GM19035 (cell line): ENCODE measurements at regions not wholly inside any gene's neighbourhood (a gene's known extent, or its start where the extent isn't known, plus 50 kb on each side); places are given as distances from the start of the nearest gene placed in this dataset.

Source experiments
- ATAC-seq: cut with Tn5 transposase; IDR thresholded peaks from one replicate; pipeline ENCODE4 v1.9.1; 2021; ENCODE audit not compliant: unreplicated experiment

- ATAC-seq, result no peak
Observed at GRCh38 chr2:144217853-144218633, 301.9 kb downstream of the ZEB2 start.

- peak; percentile 56 for ATAC-seq
Observed at GRCh38 chr2:144215701-144216675, 303.9 kb downstream of the ZEB2 start.

- no peak for ATAC-seq
Observed at GRCh38 chr2:144215207-144215606, 304.7 kb downstream of the ZEB2 start.

- peak; percentile 93 for ATAC-seq
Observed at GRCh38 chr2:144213797-144214196, 306.1 kb downstream of the ZEB2 start.

- ATAC-seq, result no peak
Observed at GRCh38 chr2:144211826-144212225, 308.1 kb downstream of the ZEB2 start.

- no peak for ATAC-seq
Observed at GRCh38 chr2:144211065-144211464, 308.9 kb downstream of the ZEB2 start.

- no peak for ATAC-seq
Observed at GRCh38 chr2:144210076-144210475, 309.8 kb downstream of the ZEB2 start.

- ATAC-seq, result no peak
Observed at GRCh38 chr2:144208924-144209323, 311.0 kb downstream of the ZEB2 start.

GRCh38 chr2:144206019-144206418 lies 313.9 kb downstream of the ZEB2 start:
- ATAC-seq, result no peak

GRCh38 chr2:144201868-144202468 lies 318.0 kb downstream of the ZEB2 start:
- ATAC-seq, result no peak

GRCh38 chr2:144201126-144201525 lies 318.8 kb downstream of the ZEB2 start:
- no peak for ATAC-seq

- no peak for ATAC-seq
Observed at GRCh38 chr2:144198116-144198515, 321.8 kb downstream of the ZEB2 start.

- no peak for ATAC-seq
Observed at GRCh38 chr2:144194326-144195071, 325.4 kb downstream of the ZEB2 start.

- no peak for ATAC-seq
Observed at GRCh38 chr2:144190908-144191605, 328.9 kb downstream of the ZEB2 start.

GRCh38 chr2:144183727-144184126 lies 336.2 kb downstream of the ZEB2 start:
- peak; percentile 94 for ATAC-seq

- ATAC-seq, result no peak
Observed at GRCh38 chr2:144181001-144181400, 338.9 kb downstream of the ZEB2 start.

GRCh38 chr2:144180131-144180530 lies 339.8 kb downstream of the ZEB2 start:
- ATAC-seq, result no peak

GRCh38 chr2:144170179-144170578 lies 349.7 kb downstream of the ZEB2 start:
- ATAC-seq, result no peak

GRCh38 chr2:144166743-144167142 lies 353.2 kb downstream of the ZEB2 start:
- no peak for ATAC-seq

- ATAC-seq, result no peak
Observed at GRCh38 chr2:144165599-144166250, 354.2 kb downstream of the ZEB2 start.
